ENCODE measurements at regions not wholly inside any gene's neighbourhood (a gene's known extent, or its start where the extent isn't known, plus 50 kb on each side); places are given as distances from the start of the nearest gene placed in this dataset.

GRCh38 chrX:7546551-7547080 lies 296.4 kb upstream of the VCX start:
- no peaks in the 10 kb centered on the region for H3K27me3 Mint-ChIP-seq
- ChIA-PET POLR2A (no interaction called here), CTCF (interaction anchor here (0.6 kb wide), 1 partner anchor 66 kb away, joined by 3 read pairs; no protein-coding TSS in a partner anchor)
- DNase-seq, result no peak
- no peaks in the 10 kb centered on the region for H3K36me3 Mint-ChIP-seq (ENCODE audit: low read depth)
- H3K27ac Mint-ChIP-seq, result no peak overlapping the region
- no peak overlapping the region for H3K4me3 Mint-ChIP-seq
- no peaks in the 10 kb centered on the region for H3K4me1 Mint-ChIP-seq
- H3K9me3 Mint-ChIP-seq, result no peaks in the 10 kb centered on the region

- no peaks in the 10 kb centered on the region for H3K4me1 Mint-ChIP-seq
- no peak for DNase-seq
- H3K27me3 Mint-ChIP-seq, result no peaks in the 10 kb centered on the region
- H3K9me3 Mint-ChIP-seq, result no peaks in the 10 kb centered on the region
- CTCF ChIA-PET, result no interaction called here
- no peak overlapping the region for H3K4me3 Mint-ChIP-seq
- H3K36me3 Mint-ChIP-seq (ENCODE audit: low read depth), result no peaks in the 10 kb centered on the region
- no peak overlapping the region for H3K27ac Mint-ChIP-seq
- POLR2A ChIA-PET, result no interaction called here
These were observed 297.4 kb upstream of the VCX start for GRCh38 chrX:7545564-7545963.

GRCh38 chrX:7542587-7543380 lies 300.2 kb upstream of the VCX start:
- ChIA-PET CTCF (no interaction called here), POLR2A (no interaction called here)
- Mint-ChIP-seq H3K4me3 (no peak overlapping the region), H3K27ac (no peak overlapping the region), H3K9me3 (no peaks in the 10 kb centered on the region), H3K4me1 (no peaks in the 10 kb centered on the region), H3K27me3 (no peaks in the 10 kb centered on the region), H3K36me3 (ENCODE audit: low read depth) (no peaks in the 10 kb centered on the region)
- no peak for DNase-seq

- Mint-ChIP-seq H3K9me3 (no peaks in the 10 kb centered on the region), H3K27me3 (no peaks in the 10 kb centered on the region), H3K27ac (no peak overlapping the region), H3K36me3 (ENCODE audit: low read depth) (no peaks in the 10 kb centered on the region), H3K4me1 (no peaks in the 10 kb centered on the region), H3K4me3 (no peak overlapping the region)
- CTCF ChIA-PET, result no interaction called here
- no peak for DNase-seq
- POLR2A ChIA-PET, result no interaction called here
These were observed 320.1 kb upstream of the VCX start for GRCh38 chrX:7522860-7523259.

- H3K36me3 Mint-ChIP-seq (ENCODE audit: low read depth), result no peaks in the 10 kb centered on the region
- no peak overlapping the region for H3K27ac Mint-ChIP-seq
- H3K27me3 Mint-ChIP-seq, result no peaks in the 10 kb centered on the region
- no peak for DNase-seq
- ChIA-PET POLR2A (no interaction called here), CTCF (no interaction called here)
- H3K9me3 Mint-ChIP-seq, result peaks cover 3% of the 10 kb centered on the region
- no peak overlapping the region for H3K4me3 Mint-ChIP-seq
- H3K4me1 Mint-ChIP-seq, result no peaks in the 10 kb centered on the region
These were observed 327.1 kb upstream of the VCX start for GRCh38 chrX:7515681-7516413.

GRCh38 chrX:7514871-7515599 lies 327.9 kb upstream of the VCX start:
- Mint-ChIP-seq H3K4me3 (no peak overlapping the region), H3K4me1 (no peaks in the 10 kb centered on the region), H3K27ac (no peak overlapping the region), H3K27me3 (no peaks in the 10 kb centered on the region), H3K36me3 (ENCODE audit: low read depth) (no peaks in the 10 kb centered on the region), H3K9me3 (peaks cover 3% of the 10 kb centered on the region)
- no peak for DNase-seq
- POLR2A ChIA-PET, result no interaction called here
- CTCF ChIA-PET, result no interaction called here

GRCh38 chrX:7512845-7513244 lies 330.1 kb upstream of the VCX start:
- peaks cover 3% of the 10 kb centered on the region for H3K9me3 Mint-ChIP-seq
- H3K36me3 Mint-ChIP-seq (ENCODE audit: low read depth), result no peaks in the 10 kb centered on the region
- no peaks in the 10 kb centered on the region for H3K4me1 Mint-ChIP-seq
- H3K27me3 Mint-ChIP-seq, result no peaks in the 10 kb centered on the region
- H3K4me3 Mint-ChIP-seq, result no peak overlapping the region
- H3K27ac Mint-ChIP-seq, result no peak overlapping the region
- no peak for DNase-seq
- POLR2A ChIA-PET, result no interaction called here
- CTCF ChIA-PET, result no interaction called here

GRCh38 chrX:7503251-7503650 lies 339.7 kb upstream of the VCX start:
- Mint-ChIP-seq H3K27me3 (no peaks in the 10 kb centered on the region), H3K27ac (no peak overlapping the region)
- POLR2A ChIA-PET, result no interaction called here

GRCh38 chrX:7500386-7500785 lies 342.6 kb upstream of the VCX start:
- no peak for DNase-seq
- Mint-ChIP-seq H3K4me1 (no peaks in the 10 kb centered on the region), H3K27ac (no peak overlapping the region), H3K36me3 (ENCODE audit: low read depth) (no peaks in the 10 kb centered on the region), H3K27me3 (no peaks in the 10 kb centered on the region), H3K4me3 (no peak overlapping the region), H3K9me3 (peaks cover 5% of the 10 kb centered on the region)
- ChIA-PET POLR2A (no interaction called here), CTCF (no interaction called here)

More at GRCh38 chrX:7503251-7503650, 339.7 kb upstream of the VCX start:
- Mint-ChIP-seq H3K9me3 (peaks cover 8% of the 10 kb centered on the region), H3K4me1 (no peaks in the 10 kb centered on the region), H3K4me3 (no peak overlapping the region), H3K36me3 (ENCODE audit: low read depth) (no peaks in the 10 kb centered on the region)
- CTCF ChIA-PET, result no interaction called here
- no peak for DNase-seq

GRCh38 chrX:7486505-7486904 lies 338.6 kb upstream of the PUDP start:
- H3K9me3 Mint-ChIP-seq, result no peaks in the 10 kb centered on the region
- ChIA-PET POLR2A (no interaction called here), CTCF (no interaction called here)

GRCh38 chrX:7485061-7485460 lies 337.1 kb upstream of the PUDP start:
- no peaks in the 10 kb centered on the region for H3K9me3 Mint-ChIP-seq
- DNase-seq, result no peak
- H3K27me3 Mint-ChIP-seq, result no peaks in the 10 kb centered on the region
- POLR2A ChIA-PET, result no interaction called here
- H3K4me3 Mint-ChIP-seq, result no peak overlapping the region
- no peak overlapping the region for H3K27ac Mint-ChIP-seq
- no peaks in the 10 kb centered on the region for H3K4me1 Mint-ChIP-seq
- no peaks in the 10 kb centered on the region for H3K36me3 Mint-ChIP-seq (ENCODE audit: low read depth)
- CTCF ChIA-PET, result no interaction called here

More at GRCh38 chrX:7486505-7486904, 338.6 kb upstream of the PUDP start:
- DNase-seq, result no peak
- H3K4me1 Mint-ChIP-seq, result no peaks in the 10 kb centered on the region
- H3K27me3 Mint-ChIP-seq, result no peaks in the 10 kb centered on the region
- H3K36me3 Mint-ChIP-seq (ENCODE audit: low read depth), result no peaks in the 10 kb centered on the region
- H3K27ac Mint-ChIP-seq, result no peak overlapping the region
- H3K4me3 Mint-ChIP-seq, result no peak overlapping the region

- POLR2A ChIA-PET, result no interaction called here
- Mint-ChIP-seq H3K27me3 (no peaks in the 10 kb centered on the region), H3K27ac (no peak overlapping the region), H3K4me1 (no peaks in the 10 kb centered on the region), H3K9me3 (no peaks in the 10 kb centered on the region), H3K4me3 (no peak overlapping the region), H3K36me3 (ENCODE audit: low read depth) (no peaks in the 10 kb centered on the region)
- CTCF ChIA-PET, result interaction anchor here (1.2 kb wide), 1 partner anchor 66 kb away, joined by 3 read pairs; no protein-coding TSS in a partner anchor
- DNase-seq, result no peak
These were observed 332.8 kb upstream of the PUDP start for GRCh38 chrX:7480721-7481120.

GRCh38 chrX:7462110-7462509 lies 314.2 kb upstream of the PUDP start:
- Mint-ChIP-seq H3K9me3 (no peaks in the 10 kb centered on the region), H3K4me1 (no peaks in the 10 kb centered on the region), H3K36me3 (ENCODE audit: low read depth) (no peaks in the 10 kb centered on the region), H3K27ac (peak overlapping the region; percentile 36), H3K27me3 (no peaks in the 10 kb centered on the region), H3K4me3 (no peak overlapping the region)
- ChIA-PET POLR2A (no interaction called here), CTCF (no interaction called here)
- DNase-seq, result no peak
